Stimulated activated CD4-positive, alpha-beta T cell treated with anti-CD3 and anti-CD28 coated beads, Interleukin-15, amount 100 ng/mL, for 48 hours (primary cell): ENCODE measurements at regions not wholly inside any gene's neighbourhood (a gene's known extent, or its start where the extent isn't known, plus 50 kb on each side); places are given as distances from the start of the nearest gene placed in this dataset.
"Not testable (repeated sequence)": the region's sequence is repeated elsewhere in the genome, so short reads cannot be mapped to it uniquely, and the experiment has no call there.

Experiments used
- DNase-seq, 2 donors: peaks; one replicate each; pipeline ENCODE4 v3.0.0-alpha.2; 2020; ENCODE audit warnings: low read depth in 2 of 2

GRCh38 chr5:41995193-41995592, 70.1 kb downstream of the FBXO4 start:
- no peak for DNase-seq

GRCh38 chr5:42001673-42002072, 76.6 kb downstream of the FBXO4 start:
- DNase-seq: no peak

GRCh38 chr5:42003852-42004251, 78.8 kb downstream of the FBXO4 start:
- DNase-seq: not testable (repeated sequence)

GRCh38 chr5:42005561-42006153, 80.6 kb downstream of the FBXO4 start:
- no peak for DNase-seq

- no peak for DNase-seq
Measured at GRCh38 chr5:42013561-42013960, 88.5 kb downstream of the FBXO4 start.

- DNase-seq: no peak
Measured at GRCh38 chr5:42015254-42015653, 90.2 kb downstream of the FBXO4 start.

GRCh38 chr5:42015681-42016080, 90.6 kb downstream of the FBXO4 start:
- no peak for DNase-seq

GRCh38 chr5:42020788-42021530, 95.9 kb downstream of the FBXO4 start:
- DNase-seq: no peak

- DNase-seq: no peak
Measured at GRCh38 chr5:42021923-42022322, 96.8 kb downstream of the FBXO4 start.

GRCh38 chr5:42022383-42022972, 97.4 kb downstream of the FBXO4 start:
- DNase-seq: no peak

- no peak for DNase-seq
Measured at GRCh38 chr5:42026446-42026845, 101.4 kb downstream of the FBXO4 start.

GRCh38 chr5:42032137-42032536, 107.1 kb downstream of the FBXO4 start:
- DNase-seq: no peak

- DNase-seq: no peak
Measured at GRCh38 chr5:42035526-42035925, 110.4 kb downstream of the FBXO4 start.

- no peak for DNase-seq
Measured at GRCh38 chr5:42036379-42036778, 111.3 kb downstream of the FBXO4 start.

GRCh38 chr5:42037379-42037932, 112.4 kb downstream of the FBXO4 start:
- DNase-seq: no peak

- no peak for DNase-seq
Measured at GRCh38 chr5:42043400-42043799, 118.3 kb downstream of the FBXO4 start.

GRCh38 chr5:42057254-42057690, 132.2 kb downstream of the FBXO4 start:
- peak; percentile 10 to 29 for DNase-seq

- DNase-seq: no peak
Measured at GRCh38 chr5:42059291-42059690, 134.2 kb downstream of the FBXO4 start.

GRCh38 chr5:42059778-42060464, 134.8 kb downstream of the FBXO4 start:
- DNase-seq: no peak

- DNase-seq: no peak
Measured at GRCh38 chr5:42061121-42061520, 136.0 kb downstream of the FBXO4 start.

GRCh38 chr5:42064821-42065220, 139.7 kb downstream of the FBXO4 start:
- DNase-seq: no peak

GRCh38 chr5:42066131-42066530, 141.1 kb downstream of the FBXO4 start:
- DNase-seq: no peak
